ENCODE measurements at regions not wholly inside any gene's neighbourhood (a gene's known extent, or its start where the extent isn't known, plus 50 kb on each side); places are given as distances from the start of the nearest gene placed in this dataset.

DNA sequence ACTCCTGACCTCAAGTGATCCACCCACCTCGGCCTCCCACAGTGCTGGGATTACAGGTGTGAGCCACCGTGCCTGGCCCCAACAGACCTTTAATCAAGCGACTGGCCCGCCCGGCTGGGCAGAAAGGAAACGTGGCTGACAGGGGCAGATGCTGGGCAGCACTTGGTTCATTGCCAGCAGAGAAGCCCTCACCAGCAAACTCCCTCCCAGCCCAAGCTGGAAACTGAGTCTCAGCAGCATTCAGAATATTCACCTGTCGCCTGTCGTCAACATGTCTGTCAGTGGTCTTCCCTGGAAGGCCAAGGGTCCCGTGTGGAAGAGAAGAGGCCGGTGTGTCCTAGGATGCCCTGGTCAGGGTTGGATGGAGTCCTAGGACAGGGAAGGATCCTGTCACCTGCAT is 245.0 kb downstream of the TEX29 start:
- no peaks in the 10 kb centered on the region for H3K4me1 Mint-ChIP-seq
- POLR2A ChIA-PET: no interaction called here
- DNase-seq (ENCODE audit: low spot score): no peak
- CTCF ChIA-PET: interaction anchor here (1.2 kb wide), 1 partner anchor 137 kb away, joined by 3 read pairs; no protein-coding TSS in a partner anchor
- peaks cover 15% of the 10 kb centered on the region for H3K36me3 Mint-ChIP-seq
- peaks cover 24% of the 10 kb centered on the region for H3K9me3 Mint-ChIP-seq
- peaks cover 2% of the 10 kb centered on the region; the same call in 1 of the 2 replicates for H3K27me3 Mint-ChIP-seq (ENCODE audit: low read depth)
- TF ChIP-seq ZNF281 (CRISPR knock-in tag; IDR thresholded peaks at IDR 0.05) (no peak), IRF2 (CRISPR knock-in tag; IDR thresholded peaks at IDR 0.05; ENCODE audit: borderline replicate concordance, low read depth) (no peak), OVOL2 (CRISPR knock-in tag; IDR thresholded peaks at IDR 0.05; ENCODE audit: borderline replicate concordance) (no peak), ZNF121 (CRISPR knock-in tag; IDR thresholded peaks at IDR 0.05) (no peak), AR (CRISPR knock-in tag; IDR thresholded peaks at IDR 0.05) (no peak), ATF1 (CRISPR knock-in tag; IDR thresholded peaks at IDR 0.05) (no peak), ZBTB43 (CRISPR knock-in tag; IDR thresholded peaks at IDR 0.05) (no peak), RELA (CRISPR knock-in tag; IDR thresholded peaks at IDR 0.05; ENCODE audit: borderline replicate concordance) (no peak), ZNF512 (CRISPR knock-in tag; IDR thresholded peaks at IDR 0.05; ENCODE audit: borderline replicate concordance) (no peak), SMAD4 (CRISPR knock-in tag; IDR thresholded peaks at IDR 0.05) (no peak), NFE2L1 (CRISPR knock-in tag; IDR thresholded peaks at IDR 0.05) (no peak), MXD4 (CRISPR knock-in tag; IDR thresholded peaks at IDR 0.05; ENCODE audit: borderline replicate concordance) (no peak), ESRRA (CRISPR knock-in tag; IDR thresholded peaks at IDR 0.05; ENCODE audit: borderline replicate concordance) (no peak)
- TF ChIP-seq, protein P1, sequence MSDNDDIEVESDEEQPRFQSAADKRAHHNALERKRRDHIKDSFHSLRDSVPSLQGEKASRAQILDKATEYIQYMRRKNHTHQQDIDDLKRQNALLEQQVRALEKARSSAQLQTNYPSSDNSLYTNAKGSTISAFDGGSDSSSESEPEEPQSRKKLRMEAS (CRISPR knock-in tag; IDR thresholded peaks at IDR 0.05): no peak
- TF ChIP-seq, protein P2, sequence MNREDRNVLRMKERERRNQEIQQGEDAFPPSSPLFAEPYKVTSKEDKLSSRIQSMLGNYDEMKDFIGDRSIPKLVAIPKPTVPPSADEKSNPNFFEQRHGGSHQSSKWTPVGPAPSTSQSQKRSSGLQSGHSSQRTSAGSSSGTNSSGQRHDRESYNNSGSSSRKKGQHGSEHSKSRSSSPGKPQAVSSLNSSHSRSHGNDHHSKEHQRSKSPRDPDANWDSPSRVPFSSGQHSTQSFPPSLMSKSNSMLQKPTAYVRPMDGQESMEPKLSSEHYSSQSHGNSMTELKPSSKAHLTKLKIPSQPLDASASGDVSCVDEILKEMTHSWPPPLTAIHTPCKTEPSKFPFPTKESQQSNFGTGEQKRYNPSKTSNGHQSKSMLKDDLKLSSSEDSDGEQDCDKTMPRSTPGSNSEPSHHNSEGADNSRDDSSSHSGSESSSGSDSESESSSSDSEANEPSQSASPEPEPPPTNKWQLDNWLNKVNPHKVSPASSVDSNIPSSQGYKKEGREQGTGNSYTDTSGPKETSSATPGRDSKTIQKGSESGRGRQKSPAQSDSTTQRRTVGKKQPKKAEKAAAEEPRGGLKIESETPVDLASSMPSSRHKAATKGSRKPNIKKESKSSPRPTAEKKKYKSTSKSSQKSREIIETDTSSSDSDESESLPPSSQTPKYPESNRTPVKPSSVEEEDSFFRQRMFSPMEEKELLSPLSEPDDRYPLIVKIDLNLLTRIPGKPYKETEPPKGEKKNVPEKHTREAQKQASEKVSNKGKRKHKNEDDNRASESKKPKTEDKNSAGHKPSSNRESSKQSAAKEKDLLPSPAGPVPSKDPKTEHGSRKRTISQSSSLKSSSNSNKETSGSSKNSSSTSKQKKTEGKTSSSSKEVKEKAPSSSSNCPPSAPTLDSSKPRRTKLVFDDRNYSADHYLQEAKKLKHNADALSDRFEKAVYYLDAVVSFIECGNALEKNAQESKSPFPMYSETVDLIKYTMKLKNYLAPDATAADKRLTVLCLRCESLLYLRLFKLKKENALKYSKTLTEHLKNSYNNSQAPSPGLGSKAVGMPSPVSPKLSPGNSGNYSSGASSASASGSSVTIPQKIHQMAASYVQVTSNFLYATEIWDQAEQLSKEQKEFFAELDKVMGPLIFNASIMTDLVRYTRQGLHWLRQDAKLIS (CRISPR knock-in tag; IDR thresholded peaks at IDR 0.05; ENCODE audit: borderline replicate concordance): no peak
- TF ChIP-seq, protein P3, sequence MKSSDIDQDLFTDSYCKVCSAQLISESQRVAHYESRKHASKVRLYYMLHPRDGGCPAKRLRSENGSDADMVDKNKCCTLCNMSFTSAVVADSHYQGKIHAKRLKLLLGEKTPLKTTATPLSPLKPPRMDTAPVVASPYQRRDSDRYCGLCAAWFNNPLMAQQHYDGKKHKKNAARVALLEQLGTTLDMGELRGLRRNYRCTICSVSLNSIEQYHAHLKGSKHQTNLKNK (CRISPR knock-in tag; IDR thresholded peaks at IDR 0.05): no peak
- TF ChIP-seq, protein P4, sequence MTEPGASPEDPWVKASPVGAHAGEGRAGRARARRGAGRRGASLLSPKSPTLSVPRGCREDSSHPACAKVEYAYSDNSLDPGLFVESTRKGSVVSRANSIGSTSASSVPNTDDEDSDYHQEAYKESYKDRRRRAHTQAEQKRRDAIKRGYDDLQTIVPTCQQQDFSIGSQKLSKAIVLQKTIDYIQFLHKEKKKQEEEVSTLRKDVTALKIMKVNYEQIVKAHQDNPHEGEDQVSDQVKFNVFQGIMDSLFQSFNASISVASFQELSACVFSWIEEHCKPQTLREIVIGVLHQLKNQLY (CRISPR knock-in tag; IDR thresholded peaks at IDR 0.05): no peak
- H3K27ac Mint-ChIP-seq: no peak overlapping the region
- no peak overlapping the region for H3K4me3 Mint-ChIP-seq
- ATAC-seq: no peak

Data from WTC11 (cell line).